ENCODE measurements at regions not wholly inside any gene's neighbourhood (a gene's known extent, or its start where the extent isn't known, plus 50 kb on each side); places are given as distances from the start of the nearest gene placed in this dataset.
"Not testable (repeated sequence)": the region's sequence is repeated elsewhere in the genome, so short reads cannot be mapped to it uniquely, and the experiment has no call there.

DNA sequence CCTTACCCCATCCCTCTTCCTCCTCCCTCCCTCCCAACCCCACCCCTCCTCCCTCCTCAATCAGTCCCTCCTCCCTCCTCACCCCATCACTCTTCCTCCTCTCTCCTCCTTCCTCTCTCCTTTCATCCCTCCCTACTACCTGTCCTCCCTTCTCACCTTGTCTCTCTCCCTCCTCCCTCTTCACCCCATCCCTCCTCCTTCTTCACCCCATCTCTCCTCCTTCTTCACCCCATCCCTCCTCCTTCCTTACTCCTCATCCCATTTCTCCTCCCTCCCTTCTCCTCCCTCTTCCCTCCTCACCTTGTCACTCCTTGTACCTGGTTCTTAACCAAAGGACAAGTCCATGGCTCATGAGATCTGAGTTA is 222.4 kb downstream of the TTLL2 start:
- DNase-seq (ENCODE audit: low spot score), result no peak

DNA sequence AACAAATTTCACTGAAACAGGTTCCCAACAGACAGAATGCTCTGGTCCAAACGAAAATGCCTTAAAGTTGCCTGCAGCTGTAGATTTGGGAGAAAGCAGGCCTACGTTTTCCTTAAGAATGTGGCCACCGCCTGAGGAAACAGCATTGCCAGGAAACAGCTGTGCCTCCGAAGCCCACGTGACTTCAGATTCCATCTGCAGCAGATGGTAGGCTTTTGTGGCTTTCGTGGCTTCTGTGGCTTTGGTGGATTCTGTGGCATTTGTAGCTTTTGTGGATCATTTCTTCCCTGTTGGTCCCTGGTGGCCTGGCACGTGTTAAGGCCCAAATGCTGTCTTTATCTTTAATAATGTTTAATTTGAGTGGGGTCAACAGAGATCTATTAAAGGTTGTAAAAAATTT is 222.9 kb downstream of the TTLL2 start:
- DNase-seq (ENCODE audit: low spot score), result no peak

DNA sequence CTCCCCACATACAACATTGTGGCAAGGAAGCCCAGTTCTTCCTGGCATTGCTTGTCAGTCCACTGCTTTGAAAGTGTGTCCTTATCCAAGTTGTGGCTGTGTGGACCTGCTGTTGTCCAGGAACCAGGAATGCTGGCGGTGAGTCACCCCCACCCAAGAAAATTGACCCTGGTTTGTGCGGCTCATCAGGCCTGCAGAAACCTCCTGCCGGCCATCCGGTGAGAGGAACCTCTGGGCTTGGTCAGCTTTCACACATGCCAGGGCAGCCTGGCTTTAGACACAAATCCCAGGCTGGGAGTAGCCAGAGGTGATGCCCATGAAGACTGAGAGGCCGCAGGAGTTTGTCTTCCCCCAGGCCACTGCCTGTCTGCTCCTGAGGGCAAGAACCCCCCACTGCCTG is 223.6 kb downstream of the TTLL2 start:
- no peak for DNase-seq (ENCODE audit: low spot score)

DNA sequence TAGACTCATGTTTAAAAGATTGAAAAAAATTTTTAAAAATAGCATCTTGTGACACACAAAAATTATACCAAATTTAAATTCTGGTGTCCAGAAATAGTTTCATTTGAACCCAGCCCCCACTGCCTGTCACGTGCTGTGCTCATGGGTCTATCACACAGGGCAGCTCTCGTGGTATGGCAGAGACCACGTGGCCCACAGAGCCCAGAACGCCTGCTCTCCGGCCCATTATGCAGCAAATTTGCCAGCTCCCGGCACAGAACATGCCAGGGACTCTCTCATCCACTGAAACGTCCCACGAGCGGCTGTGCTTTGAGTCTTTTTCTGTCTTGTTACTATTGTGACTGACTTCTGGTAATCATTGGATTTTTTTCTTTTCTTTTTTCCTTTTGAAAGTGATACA is 224.3 kb downstream of the TTLL2 start:
- no peak for DNase-seq (ENCODE audit: low spot score)

DNA sequence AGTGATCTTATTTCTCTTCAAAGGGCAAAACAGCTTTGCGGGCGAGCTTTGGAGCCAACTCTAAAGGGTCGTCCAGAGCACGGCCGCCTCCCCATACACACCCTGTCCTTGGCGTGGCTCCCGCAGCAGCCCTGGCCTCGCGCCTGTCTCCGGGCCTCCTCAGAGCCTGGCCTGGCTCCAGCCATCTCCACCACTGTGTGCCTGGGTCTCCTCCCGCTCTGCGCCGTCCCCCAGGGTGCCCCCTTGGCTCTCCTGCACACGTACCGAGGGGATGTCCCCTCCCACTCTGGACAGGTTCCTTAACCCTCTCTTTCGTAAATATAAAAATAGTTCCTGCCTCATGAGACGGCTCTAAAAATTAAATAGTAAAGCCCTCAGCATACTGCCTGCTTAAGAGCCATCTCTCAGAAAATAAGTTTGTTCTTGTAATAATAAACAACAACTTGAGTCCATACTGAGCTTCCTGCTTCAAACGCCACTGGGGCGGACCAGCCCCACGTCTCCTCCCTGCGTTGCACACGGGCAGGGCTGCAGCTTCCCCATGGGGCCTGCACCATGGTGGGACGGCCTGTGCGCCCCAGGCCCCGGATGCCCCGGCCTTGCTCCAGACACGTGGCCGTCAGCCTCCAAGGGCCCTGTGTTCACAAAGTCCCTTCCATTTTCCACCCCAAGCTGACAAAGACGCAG is 226.2 kb downstream of the TTLL2 start:
- no peak for DNase-seq (ENCODE audit: low spot score)

DNA sequence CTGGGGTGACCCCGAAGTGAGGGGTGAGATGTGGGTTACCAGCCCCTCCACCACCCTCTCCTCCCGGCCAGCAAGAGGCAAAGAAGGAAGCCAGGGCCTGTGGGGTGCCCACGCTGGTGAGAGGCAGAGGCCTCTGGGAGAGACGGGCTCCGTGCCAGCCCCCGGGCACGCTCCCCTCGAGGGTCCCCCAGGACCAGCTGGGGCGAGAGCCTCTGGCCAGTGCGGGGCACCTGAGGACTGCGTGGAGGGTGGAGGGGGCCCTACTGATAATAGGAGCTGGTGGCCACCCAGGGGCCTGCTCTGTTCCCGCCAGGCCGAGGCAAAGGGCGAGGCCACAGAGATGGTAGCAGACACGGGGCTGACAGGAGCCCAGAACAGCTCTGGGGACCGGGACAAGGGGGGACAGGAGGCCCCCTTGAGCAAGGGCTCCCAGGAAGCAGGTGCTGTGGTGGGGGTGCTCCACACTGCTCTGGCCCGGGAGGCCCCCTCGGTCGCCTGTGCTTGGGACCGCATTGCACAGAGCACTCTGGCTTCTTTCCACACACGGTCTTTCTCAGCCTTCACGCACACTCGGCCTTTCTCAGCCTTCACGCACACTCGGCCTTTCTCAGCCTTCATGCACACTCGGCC is 226.9 kb downstream of the TTLL2 start:
- no peak for DNase-seq (ENCODE audit: low spot score)

DNA sequence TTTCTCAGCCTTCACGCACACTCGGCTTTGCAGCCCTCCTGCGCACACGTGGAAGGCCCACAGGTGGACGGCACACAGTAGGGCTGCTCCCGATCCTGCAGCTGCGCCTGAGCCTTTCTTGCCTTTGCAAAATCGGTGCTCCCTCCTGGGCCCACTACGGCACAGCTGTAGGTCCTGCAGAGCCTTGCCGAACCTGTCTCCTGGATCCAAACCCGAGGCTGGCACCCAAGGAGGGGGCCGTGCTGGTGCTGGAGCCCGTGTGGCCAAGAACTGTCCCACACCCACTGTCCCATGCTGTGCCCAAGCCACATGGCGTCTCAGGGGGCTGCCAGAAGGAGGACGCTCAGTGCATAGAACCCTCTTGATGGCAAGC is 227.4 kb downstream of the TTLL2 start:
- DNase-seq (ENCODE audit: low spot score), result no peak

DNA sequence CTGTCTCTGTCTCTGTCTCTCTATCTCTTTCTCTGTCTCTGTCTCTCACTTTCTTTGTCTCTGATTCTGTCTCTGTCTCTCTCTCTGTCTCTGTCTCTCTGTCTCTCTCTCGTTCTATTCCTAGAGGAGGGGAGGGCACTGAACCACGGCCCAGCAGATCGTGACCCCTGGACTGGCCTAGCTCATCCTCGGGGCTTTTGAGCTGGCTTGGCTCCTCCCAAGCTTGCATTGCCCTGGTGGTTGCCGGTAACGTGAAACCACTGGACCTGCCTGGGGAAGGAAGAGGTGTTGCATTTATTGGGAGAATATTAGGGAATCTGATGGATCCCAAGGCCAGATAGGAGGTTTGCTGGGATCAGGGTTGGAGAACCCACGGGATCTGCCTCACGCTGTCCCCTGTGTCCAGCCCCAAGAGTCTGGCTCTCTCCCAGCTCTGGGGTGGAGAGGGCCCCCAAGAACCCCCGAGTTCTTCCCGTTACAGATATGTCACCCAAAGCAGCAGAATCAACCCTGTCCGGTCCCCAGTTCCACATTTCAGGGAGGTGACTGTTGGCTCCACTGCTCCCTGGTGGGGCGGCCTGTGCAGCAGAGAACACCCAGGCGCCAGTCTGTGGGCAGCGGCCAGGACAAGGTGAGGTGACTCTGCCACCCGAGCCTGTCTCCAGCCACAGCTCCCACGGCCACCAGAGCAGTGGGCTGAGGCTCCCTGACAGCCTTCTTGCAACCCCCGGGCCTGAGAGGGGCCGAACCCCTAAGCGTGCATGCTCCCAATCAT is 228.3 kb downstream of the TTLL2 start:
- DNase-seq (ENCODE audit: low spot score), result no peak

DNA sequence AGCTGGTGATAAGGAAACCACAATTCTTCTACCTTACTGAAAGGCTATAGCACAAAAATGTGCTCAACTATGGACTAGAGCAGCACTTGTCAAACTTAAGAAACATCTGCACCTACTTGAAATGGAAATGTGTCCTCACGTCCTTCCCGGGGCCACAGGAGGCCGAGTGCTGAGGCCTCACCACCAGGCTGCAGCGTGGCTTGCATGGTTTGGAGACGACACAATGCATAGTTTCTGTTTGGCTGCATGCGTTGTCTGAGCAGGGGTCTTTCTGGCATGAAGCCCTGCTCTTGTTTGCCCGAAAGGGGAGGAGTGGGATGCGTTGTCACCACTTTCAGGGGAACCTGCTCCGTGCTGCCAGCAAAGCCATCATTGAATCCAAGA is 228.8 kb downstream of the TTLL2 start:
- DNase-seq (ENCODE audit: low spot score), result no peak

DNA sequence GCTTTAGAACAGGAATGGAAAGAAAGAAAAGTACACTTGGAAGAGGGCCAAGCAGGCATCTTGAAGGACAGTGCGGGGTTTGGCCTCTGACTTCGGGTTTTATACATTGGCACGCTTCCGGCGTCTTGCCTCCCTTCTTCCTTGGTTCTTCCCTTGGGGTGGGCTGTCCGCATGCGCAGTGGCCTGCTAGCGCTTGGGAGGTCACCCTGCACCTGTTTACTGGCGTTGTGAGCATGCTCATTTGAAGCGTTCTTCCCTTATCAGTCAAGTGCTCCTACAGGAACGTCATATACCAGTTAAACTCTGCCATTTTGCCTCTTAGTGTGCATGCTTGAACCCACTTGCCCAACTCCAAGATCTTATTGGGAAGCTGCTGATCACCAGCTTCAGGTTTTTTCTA is 230.0 kb downstream of the TTLL2 start:
- no peak for DNase-seq (ENCODE audit: low spot score)

DNA sequence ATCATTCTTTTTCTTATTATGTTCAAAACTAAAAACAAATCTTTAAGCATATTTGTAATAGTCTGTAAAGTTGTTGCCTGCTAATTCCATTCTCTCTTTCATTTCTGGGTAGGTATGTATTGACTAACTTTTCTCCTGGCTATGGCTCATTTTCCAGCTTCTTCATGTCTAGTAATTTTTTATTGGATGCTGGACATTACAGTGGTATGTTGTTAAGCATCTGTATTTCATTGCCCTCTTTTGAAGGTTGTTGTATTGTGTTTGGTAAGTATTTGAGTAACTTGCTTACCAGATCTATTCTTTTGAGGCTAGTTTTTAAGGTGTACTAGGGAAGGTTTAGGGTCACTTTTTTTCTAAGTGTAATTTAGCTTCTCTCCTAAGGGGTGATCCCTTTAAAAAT is 230.9 kb downstream of the TTLL2 start:
- DNase-seq (ENCODE audit: low spot score), result no peak

DNA sequence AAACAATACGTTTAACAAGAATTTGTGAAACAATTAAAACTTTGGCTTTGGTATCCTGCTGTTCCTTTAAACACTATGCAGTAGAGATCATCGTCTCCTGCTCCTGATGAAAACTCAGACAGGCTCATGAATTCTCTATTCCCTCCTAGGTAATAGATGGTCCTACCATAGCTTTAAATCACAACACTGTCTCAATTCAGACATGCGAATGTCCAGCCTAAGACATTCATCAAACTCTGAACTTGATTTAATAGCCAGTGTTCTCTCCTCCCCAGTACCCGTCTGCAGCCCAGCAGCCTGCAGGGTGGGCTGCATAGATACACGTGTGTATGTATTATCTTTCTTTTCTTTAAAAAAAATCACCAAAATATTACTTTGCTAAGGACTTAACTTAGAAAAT is 232.8 kb downstream of the TTLL2 start:
- DNase-seq (ENCODE audit: low spot score), result no peak

DNA sequence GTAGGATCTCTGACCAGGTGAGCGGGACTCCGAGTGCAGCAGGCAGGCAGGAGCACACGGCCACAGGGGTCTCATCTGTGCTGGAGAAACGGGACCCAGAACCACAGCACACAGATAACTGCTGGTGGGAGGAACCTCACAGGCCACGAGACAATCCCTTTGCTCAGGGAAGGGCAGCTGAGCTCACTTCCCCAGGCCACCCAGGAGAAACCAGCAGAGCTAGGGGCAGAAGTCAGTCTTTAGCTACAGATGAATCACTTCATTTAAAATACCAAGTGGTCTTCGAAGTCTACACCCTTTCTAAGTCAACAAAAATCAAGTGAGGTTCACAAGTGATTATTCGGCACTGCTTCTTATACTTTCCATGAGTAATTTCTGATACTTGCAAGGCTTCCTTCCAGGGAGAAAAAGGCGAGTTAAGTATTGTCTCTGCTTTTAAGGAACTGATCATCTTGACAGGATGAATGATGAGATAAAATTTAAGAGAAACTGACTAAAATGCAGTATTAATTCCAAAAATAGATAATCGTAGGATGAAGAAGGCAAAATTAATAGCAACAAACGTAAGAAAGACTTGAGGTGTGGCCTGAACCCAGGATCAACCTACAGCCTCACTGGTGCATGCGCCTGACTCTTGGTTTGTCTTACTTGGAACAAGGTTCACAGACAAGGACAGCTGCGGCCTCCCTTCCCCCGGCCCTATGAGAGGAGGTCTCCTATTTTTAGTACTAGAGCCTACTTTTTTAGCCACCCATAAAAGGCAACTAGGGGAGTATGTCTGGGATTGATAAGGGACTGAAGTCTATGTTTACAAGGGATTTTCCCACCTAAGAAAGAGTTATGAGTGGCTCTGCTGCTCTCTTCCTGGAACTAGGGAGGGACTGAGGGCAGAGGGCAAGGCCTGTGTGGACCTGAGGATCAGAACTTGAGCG is 233.6 kb downstream of the TTLL2 start:
- no peak for DNase-seq (ENCODE audit: low spot score)

DNA sequence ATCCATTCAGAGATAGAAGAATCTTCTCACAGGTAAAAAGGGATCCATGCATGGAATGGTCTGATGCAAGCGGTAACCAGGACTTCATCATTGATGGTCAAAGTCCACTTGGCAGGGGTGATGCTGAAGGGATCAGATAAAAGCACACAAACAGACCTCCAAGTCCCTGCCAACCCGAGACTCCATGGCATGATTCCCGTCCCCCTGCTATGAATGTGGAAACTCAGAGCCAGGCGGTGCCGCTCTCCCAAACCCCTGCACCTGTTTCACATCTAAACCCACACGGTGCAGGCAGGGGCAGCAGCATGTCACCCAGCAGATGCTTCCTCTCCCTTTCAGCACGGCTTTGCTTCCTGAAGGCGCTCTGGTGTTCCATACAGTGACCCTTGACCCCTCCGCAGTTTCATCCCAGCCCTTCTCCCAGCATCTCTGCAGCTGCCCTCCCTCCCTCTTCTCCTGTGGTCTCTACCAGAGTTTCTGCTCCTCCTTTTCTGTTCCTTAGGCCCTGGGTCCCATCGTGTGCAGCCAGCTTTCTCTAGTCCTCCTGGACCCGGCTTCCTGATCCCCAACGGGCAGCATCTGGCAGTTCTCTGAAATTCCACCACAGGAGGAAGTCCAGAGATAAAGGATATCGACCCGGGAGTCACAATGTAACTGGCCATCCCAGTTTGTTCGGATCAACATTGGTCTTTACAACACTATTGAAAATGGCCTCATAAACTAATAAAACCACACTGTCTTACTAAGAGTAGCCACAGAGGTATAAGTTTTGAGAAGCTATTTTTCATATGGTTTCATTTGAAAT is 235.0 kb downstream of the TTLL2 start:
- no peak for DNase-seq (ENCODE audit: low spot score)

DNA sequence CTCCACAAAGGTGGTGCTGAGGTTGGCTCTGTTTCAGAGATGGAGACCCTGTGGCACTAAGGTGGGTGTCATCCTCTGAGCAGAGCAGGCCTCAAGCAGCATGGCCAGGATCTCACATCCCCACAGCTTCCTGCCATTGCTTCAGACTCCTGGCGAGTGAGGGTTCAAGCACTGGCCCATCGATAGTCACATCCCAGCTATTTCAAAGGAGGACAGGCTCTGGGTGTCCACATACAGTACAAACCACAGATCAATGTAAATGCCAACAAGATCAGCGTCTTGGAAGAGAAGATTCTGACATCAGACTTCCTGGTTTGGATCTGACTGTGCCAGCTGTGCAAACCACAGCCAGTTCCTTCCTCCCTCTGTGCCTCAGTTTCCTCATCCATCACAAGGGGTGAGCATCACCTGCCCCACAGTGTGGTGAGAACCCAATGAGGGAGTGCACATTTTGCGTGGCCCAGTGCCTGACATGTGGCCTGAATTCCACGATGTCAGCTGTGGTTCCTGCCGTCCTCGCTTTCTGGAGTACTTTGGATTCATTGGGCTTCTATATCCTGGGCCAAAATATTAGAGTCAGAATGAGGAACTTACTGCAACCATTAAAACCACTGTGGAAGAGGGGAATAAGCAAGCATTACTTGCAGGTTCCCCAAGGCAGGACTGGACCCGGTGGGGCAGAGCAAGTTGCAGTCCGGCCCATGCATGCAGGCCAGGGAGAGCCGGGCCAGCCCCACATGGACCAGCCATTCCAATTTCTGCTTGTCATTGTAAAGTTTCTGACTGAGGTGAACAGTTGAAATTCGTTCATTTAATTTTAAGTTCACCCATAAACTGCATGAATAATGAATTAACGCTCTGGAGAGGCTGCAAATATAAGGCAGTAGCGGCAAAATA is 236.0 kb downstream of the TTLL2 start:
- no peak for DNase-seq (ENCODE audit: low spot score)

DNA sequence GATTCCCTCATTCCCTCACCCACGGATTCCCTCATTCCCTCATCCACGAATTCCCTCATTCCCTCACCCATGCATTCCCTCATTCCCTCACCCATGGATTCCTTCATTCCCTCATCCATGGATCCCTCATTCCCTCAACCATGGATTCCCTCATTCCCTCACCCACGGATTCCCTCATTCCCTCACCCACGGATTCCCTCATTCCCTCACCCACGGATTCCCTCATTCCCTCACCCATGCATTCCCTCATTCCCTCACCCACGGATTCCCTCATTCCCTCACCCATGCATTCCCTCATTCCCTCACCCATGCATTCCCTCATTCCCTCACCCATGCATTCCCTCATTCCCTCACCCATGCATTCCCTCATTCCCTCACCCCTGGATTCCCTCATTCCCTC is 238.0 kb downstream of the TTLL2 start:
- not testable (repeated sequence) for DNase-seq (ENCODE audit: low spot score)

DNA sequence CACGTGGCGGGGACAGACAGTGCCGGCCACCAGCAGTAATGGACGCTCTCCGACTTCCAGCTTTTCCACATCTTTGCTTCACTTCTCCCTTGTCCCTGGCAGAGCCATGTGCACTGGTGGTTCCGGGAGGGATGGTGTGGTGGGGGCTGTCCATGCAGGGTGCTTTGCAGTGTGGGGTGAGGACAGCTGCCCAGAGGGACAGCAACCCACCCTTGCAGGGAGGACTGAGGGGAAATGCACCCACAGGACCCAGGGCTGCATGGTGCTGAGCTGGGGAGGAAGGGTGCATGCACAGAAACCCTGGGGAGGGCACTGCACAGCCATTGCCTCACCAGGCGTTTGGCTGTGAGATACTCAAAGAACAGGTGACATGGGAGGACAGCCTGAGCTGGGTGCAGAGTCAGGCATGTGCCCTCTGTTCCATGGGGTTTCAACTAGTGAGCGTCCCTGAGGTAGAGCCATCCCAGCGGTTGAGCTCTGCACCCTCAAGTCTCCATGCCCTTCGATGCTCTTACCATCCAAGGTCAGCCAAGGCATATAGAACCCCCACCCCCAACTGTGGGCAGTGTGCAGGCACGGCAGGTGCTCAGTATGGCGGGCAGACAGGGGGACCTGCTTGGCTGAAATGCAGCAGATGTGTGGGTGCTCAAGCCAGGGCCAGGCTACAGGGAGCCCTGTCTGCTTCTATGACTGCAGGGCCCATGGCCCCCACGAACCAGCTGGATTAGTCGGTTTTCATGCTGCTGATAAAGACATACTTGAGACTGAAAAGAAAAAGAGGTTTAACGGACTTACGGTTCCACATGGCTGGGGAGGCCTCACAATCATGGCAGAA is 239.7 kb downstream of the TTLL2 start:
- DNase-seq (ENCODE audit: low spot score), result no peak

DNA sequence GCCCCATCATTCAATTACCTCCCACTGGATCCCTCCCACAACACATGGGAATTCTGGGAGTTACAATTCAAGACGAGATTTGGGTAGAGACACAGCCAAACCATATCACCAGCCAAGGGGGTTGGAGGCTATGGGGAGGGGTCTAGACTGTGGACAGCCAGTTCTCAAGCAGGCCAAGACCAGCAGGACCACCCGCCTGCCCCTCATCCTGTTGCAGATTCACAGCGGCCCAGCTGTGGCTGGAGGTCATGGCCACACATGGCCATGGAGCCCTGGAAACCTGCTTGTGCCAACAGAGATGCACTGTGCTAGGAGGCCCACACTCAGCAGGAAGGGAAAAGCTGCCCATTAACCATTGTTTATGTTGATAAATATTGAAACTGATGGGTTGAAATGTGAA is 240.5 kb downstream of the TTLL2 start:
- DNase-seq (ENCODE audit: low spot score), result no peak

DNA sequence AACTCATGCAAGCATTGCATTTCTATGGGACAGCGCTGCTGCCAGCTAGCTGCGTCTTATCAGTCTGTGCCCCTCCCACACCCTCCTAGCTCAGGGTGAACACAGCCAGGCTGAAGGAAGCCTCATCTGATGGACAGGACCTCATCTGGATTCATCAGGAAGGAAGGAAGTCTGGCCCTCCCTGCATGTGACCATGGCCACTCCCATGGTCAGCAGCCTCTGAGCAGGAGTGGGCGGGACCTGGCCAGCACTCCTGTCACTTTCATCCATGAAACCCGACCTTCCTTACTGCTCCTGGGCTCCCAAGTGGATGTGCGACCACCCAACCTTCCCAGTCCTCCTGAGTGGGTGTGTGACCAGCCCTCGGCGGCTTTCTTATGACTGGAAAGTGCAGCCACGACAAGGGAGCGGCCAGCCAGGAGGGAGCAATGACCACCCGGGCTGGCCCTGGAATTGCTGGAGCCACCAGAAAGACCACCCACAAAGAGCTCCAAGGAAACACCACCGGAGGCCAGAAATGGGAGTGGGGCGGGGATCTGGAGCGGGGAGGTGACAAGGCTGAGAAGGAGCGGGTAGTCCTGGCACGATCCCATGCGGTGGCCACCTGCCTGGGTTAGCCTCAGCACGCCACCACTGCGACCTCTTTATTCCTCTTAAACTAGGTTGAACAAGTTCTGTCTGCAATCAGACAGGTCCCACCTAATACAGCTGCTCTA is 241.2 kb downstream of the TTLL2 start:
- DNase-seq (ENCODE audit: low spot score), result no peak

Data from AG20443 (cell line).